COLO668 (cell line): ENCODE measurements at regions not wholly inside any gene's neighbourhood (a gene's known extent, or its start where the extent isn't known, plus 50 kb on each side); places are given as distances from the start of the nearest gene placed in this dataset.

Experiments used
- DNase-seq: peaks from one replicate; lab custom pipeline; 2025; ENCODE audit not compliant: unreplicated experiment; lab: John Stamatoyannopoulos, UW

- no peak for DNase-seq
Observed at GRCh38 chr12:68447797-68448260, 115.7 kb upstream of the MDM1 start.

GRCh38 chr12:68449196-68449595 lies 117.0 kb upstream of the MDM1 start:
- DNase-seq = no peak

- DNase-seq = no peak
Observed at GRCh38 chr12:68450947-68451260, 118.7 kb upstream of the MDM1 start.

GRCh38 chr12:68451261-68452077 lies 119.3 kb upstream of the MDM1 start:
- DNase-seq = no peak

GRCh38 chr12:68452078-68452715 lies 120.0 kb upstream of the MDM1 start:
- no peak for DNase-seq

GRCh38 chr12:68453278-68453677 lies 121.1 kb upstream of the MDM1 start:
- DNase-seq = no peak

GRCh38 chr12:68453876-68454275 lies 121.7 kb upstream of the MDM1 start:
- DNase-seq = no peak

GRCh38 chr12:68454892-68455291 lies 122.7 kb upstream of the MDM1 start:
- no peak for DNase-seq

GRCh38 chr12:68455691-68456345 lies 123.7 kb upstream of the MDM1 start:
- peak; percentile 22 for DNase-seq

GRCh38 chr12:68458866-68459265 lies 126.7 kb upstream of the MDM1 start:
- DNase-seq = no peak

GRCh38 chr12:68460236-68460635 lies 128.1 kb upstream of the MDM1 start:
- no peak for DNase-seq

- DNase-seq = no peak
Observed at GRCh38 chr12:68461645-68462044, 129.5 kb upstream of the MDM1 start.

- no peak for DNase-seq
Observed at GRCh38 chr12:68462803-68463202, 130.6 kb upstream of the MDM1 start.

GRCh38 chr12:68465227-68465626 lies 133.1 kb upstream of the MDM1 start:
- no peak for DNase-seq

- no peak for DNase-seq
Observed at GRCh38 chr12:68467514-68467913, 135.4 kb upstream of the MDM1 start.

- DNase-seq = no peak
Observed at GRCh38 chr12:68468036-68468435, 135.9 kb upstream of the MDM1 start.

GRCh38 chr12:68469113-68469512 lies 137.0 kb upstream of the MDM1 start:
- no peak for DNase-seq

GRCh38 chr12:68470664-68471328 lies 138.6 kb upstream of the MDM1 start:
- DNase-seq = no peak

- no peak for DNase-seq
Observed at GRCh38 chr12:68474467-68475204, 136.1 kb upstream of the RAP1B start.

- no peak for DNase-seq
Observed at GRCh38 chr12:68476794-68477193, 133.9 kb upstream of the RAP1B start.

GRCh38 chr12:68477261-68477772 lies 133.4 kb upstream of the RAP1B start:
- DNase-seq = no peak
